HG03103 (cell line): ENCODE measurements at regions not wholly inside any gene's neighbourhood (a gene's known extent, or its start where the extent isn't known, plus 50 kb on each side); places are given as distances from the start of the nearest gene placed in this dataset.

Experiments
- ATAC-seq: cut with Tn5 transposase; IDR thresholded peaks from one replicate; pipeline ENCODE4 v1.9.1; 2021; ENCODE audit warnings: low read depth; ENCODE audit not compliant: unreplicated experiment

DNA sequence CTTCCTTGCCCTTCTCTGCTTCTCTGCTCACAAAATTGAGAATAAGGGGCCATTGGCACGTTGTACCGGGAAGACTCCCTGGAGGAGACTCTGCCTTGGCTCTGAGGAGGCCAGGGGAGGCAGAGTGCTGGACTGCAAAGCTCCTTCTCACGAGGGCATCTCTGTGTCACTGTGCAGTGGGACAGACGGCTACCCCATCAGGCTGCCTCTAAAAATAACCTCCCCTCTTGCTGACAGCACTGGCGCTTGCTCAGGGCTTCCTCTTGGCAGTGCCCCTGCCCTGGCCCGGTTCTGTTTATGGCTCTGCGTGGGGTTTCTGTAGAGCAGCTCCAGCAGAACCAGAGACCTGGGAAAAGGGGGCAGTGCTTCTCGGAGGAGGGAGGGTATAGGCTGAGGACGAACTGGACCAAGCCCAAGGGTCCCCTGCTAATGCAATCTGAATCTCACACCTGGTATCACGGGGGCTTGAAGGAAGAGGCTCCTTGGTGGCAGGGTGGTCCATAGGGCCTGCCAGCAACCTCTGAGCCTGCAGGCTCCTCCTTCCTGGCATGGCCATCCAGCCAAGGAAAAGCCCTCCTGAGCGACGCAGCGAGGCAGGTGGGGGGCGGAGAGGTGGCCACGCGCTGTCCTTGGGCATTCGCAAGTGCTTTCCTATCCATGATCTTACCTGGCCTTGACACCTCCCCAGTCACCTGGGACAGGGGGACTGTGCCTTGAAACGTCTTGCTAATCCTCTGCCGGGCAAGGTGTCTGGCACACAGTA is 63.3 kb upstream of the TLE3 start:
- ATAC-seq, result no peak

DNA sequence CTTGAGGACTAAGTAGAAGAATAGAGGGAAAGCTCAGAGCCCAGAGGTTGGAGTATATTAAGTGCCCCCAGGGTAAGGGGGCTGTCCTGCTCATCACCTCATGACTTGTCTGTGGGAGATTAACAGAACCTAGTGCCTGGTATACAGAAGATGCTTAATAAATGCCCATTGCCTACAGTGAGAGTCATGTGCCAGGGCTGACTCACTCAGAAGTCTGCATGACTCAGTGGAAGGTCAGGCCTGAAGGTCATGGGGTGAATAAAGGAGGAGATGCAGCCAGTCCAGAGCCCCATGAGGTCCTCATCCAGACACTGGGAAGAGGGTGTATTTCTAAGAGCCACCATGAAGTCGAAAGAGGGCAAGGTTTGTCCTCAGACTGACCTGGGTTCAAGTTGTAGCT is 62.5 kb upstream of the TLE3 start:
- no peak for ATAC-seq

DNA sequence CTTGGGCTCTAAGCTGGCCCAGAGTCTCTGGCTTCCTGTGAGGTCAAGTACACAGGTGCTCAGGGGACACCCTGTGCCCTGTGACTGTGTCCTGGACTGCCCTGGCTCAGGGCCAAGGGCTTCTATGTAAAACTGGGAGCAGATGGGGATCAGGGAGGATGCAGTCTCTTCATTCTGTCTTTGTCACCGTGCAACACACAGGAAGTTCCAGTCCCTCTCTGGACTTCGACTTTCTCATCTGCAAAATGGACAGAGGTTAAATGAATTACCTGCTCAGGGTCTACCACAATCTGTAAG is 61.9 kb upstream of the TLE3 start:
- ATAC-seq, result no peak

DNA sequence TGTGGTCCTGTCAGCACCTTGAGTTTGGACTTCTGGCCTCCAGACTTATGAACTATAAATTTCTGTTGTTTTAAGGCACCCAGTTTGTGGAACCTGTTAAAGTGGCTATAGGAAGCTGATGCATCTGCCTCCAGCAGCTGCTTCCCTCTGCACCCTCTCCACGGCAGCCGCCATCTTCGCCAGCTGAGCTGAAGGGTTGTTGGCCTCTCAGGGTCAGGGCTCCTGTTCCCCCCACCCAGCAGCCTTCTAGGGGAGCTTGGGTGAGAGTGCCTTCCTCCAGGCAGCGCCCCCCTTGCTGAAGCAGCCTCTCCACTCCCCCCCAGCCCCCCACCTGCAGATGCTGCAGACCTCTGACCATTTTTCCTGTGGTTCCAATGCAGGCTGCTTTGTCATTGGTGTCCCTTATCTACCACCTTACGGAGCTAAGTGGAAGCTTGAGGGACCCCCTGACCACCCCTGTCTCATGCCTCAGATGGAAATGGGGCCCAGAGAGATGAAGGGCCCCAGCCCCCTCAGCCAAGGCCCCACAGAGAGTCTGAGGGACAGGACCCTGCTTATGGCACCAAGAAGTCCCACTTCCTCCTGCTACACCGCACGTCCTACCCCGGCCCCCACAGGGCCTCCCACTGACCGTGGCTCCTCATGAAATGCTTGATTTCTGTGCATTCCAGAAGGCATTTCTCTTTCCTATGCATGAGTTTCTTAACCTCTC is 61.4 kb upstream of the TLE3 start:
- ATAC-seq, result no peak

DNA sequence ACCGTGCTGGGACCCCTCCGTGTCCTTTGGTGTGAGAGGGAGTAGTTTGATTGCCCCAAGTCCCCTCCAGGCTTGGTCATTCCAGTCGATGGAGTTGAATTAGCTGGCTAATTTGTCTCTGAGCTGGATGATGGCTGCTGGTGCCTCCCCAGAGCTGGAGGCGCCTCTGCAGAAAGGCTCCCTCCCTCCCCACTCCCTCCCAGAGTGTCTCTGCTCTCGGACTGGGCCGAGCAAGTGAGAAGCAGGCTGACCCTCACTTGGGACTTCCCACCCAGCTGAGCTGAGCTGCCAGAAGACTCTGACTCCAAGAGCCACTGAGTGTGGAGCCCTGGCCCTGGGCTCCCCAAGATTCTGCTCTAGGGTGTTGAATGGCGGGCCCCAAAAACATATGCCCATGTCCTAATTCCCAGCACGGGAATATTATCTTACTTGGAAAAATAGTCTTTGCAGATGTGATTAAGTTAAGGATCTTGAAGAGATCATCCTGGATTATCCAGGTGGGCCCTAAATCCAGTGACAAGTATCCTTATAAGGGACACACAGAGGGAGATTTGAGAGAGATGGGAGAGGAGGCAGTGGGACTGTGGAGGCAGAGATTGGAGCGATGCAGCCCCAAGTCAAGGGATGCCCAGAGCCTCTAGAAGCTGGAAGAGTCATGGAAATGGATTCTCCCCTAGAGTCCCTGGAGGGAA is 60.7 kb upstream of the TLE3 start:
- ATAC-seq, result no peak

DNA sequence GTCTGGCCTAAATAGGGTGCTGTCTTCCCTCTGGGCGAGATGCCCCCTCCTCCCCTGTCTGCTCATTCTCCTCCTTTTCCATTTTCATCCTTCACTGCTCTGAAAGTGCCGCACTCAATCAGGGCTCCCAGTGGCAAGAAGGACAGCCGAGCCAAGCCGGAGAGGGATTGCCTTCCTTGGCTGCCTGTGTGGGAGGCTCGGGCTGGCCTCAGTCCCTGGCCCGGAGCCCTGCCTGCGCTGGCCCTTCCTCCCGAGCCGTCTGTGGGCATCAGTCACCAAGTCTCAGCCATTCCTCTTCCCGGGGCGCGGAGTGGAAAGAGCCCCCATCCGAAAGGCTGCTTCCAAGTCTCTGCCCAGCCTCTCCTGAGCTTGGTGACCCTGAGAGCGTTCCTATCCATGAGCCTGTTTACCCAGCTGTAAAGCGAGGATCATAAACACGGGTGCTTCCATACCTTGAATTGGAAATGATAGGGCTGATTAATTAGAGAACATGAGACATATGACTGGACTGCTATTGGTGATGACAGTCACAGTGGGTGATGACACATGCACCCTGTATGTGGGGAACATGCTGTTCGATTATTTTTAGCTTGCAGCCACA is 59.1 kb upstream of the TLE3 start:
- ATAC-seq, result no peak

DNA sequence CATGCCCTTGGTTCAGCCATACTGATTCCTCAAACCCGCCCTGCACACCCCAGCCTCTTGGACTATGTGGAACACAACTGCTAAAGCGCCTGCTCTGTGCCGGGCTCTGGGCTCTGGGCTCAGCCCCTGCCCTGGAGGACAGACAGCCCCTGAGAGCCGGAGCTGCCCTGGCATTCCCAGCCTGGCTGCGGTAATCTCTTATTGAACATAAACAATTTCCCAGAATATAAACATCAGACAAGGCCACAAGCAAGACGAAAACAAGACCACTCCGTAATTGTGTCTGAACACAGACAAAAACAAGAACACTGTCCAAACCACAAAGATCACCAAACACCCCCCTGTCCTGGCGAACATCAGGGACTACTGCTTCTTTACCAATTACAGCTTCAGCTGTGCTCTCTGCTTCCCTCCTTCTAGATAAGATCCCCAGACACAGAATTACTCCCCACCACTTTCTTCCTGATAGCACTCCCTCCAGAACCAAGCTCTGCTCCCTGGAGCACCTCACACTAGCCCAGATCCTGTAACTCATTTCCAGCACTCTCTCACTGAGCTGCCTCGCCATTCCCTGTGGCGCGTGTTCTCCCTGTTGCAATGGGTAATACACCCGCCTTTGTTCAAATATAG is 57.1 kb upstream of the TLE3 start:
- no peak for ATAC-seq

DNA sequence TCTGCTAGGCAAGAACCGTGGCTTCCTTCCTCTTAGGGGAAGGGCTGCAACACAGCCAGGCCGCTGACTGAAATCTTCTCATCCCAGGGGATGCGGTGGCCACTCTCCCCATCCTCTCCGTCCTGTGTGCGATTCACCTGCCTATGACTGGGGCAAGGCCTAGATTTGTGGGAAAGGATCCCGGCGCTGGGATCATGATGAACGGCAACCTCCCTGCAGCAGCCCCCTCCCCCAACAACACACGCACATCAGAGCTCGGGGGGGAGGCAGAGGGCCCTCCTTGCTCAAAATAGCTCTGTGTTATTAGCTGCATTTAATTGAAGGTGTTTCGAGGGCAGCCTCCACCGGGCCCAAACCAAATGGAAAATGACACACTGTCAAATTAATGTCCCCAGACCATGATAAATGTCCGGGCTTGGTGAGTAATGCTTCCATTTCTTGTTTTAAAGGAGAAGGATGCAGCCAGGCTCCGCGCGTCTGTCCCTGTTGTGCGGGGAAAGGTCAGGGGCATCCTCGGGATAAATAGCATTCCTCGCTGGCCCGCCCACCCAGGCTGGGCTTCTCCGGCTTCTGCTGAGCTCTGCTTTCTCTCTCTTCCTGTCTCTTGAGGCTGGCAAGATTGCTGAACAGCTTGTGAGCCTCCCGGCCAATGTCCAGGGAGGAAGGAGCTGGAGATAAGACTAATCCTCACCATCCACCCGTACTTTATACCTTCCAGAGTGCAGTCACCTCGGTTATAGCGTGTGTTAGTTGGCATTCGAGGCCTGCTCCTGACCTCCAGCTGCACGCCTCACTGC is 56.4 kb upstream of the TLE3 start:
- no peak for ATAC-seq

DNA sequence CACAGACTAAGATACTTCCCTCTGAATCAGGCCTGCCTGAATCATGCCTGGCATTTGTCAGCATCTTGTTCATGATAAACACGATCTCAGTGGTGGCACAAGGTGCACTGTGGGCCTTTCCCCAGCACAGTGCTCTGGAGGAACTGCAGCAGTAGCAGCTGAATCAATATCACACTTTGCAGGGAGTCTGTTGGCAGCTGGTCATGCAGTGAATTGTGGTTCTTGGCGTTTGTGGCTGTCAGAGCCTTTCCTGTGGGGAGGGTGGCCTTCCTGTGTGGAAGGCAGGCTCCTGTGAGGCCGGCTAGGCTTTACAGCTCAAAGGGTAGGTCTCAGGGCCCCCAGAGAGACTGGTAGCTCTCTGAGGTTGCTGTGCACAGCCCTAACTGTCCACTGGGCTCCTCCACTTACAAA is 54.4 kb upstream of the TLE3 start:
- ATAC-seq, result no peak

DNA sequence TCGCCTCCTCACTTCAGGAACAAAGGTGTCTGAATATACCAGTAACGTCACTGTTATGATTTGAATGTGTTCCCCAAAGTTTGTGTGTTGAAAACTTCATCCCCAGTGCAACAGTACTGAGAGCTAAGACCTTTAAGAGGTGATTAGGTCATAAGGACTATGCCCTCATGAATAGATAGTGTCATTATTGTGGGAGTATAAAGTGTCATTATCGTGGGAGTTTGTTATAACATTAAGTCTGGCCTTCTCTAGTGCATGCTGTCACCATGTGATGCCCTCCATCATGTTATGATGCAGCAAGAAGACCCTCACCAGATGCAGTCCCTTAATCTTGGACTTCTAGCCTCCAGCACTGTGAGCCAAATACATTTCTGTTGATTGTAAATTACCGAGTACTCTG is 53.7 kb upstream of the TLE3 start:
- no peak for ATAC-seq

DNA sequence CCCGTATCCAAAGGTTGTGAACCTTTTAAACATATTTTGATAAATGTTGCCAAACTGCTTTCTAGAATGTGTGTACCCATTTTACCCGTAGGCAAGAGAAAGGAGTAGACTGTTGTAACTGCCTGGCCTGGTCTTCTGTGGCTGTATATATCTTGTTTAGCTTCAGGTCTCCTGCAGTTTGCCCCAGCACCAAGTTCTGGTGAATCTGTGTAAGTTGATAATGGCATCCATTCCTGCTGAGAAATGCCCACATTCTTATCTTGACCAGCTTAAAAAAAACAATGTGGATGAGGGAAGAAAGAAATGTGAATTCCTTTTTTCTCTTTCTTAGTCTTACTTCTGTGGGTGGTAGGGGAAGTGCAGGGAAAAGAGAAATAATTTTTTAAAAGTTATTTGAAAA is 53.3 kb upstream of the TLE3 start:
- no peak for ATAC-seq

DNA sequence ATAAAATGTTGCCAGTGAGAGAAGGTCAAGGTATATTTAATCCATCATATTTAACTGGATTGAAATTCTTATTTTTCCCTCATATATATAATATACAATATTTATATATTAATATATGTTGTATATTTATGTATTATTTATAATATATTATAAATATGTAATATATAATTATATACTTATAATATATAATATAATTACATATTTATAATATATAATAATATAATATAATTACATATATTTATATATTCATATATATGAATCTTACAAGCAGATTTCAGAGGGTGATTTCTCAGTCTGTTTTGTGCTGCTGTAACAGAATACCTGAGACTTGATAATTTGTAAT is 52.7 kb upstream of the TLE3 start:
- ATAC-seq, result no peak

DNA sequence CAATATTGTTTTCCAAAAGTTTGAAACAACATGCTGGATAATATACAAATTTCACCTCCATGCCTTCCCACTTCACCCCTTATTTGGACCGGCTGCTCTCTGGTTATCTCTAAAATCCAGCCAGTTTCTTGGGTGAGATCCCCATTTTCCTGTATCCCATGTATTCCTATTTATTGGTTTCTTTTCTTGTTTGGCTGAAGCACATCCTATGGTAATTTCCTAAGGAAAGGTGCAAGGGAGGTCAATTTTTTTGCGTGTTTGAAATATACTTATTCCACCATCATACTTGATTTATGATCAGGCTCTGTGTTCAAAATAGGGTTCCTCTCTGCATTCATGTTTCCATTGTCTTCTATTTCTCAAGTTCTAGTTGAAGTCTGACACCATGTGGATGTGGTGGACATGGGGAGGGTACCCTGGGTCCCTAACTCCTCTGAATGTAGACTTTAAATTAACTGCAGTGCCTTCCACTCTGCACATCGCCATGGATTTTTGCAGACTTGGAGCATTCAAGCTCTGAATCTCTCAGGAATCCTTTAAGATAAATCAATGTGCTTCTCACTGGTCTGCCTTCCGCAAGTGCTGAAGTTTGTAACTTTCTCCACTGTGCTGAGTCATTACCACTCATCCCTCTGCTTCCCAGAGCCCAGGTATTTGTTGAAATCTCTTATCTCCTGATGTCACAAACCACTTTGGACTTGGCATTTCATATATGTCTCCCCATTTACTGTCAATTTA is 52.1 kb upstream of the TLE3 start:
- ATAC-seq, result no peak

DNA sequence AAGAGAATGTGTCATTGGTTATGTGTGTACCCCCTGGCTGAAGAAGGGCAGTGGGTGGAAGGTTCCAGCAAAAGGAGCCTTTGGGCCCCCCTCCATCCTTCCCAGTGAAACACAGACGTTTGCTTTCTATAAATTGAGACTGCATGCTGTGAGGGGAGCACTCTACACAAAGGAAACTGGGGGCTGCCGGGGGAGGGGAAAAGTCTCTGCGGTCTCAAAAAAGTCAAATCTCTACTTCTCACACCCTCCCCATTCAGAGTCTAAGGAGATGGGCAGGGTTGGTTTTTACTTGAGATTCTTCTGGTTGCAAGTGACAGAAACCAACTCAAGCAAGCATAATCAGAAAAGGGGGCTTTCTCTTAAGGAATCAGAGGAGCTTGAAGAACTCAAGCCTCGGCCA is 50.1 kb upstream of the TLE3 start:
- ATAC-seq, result no peak
